GM10847 (cell line): ENCODE measurements at regions not wholly inside any gene's neighbourhood (a gene's known extent, or its start where the extent isn't known, plus 50 kb on each side); places are given as distances from the start of the nearest gene placed in this dataset.

Experiments
- POLR2A ChIP-seq: IDR thresholded peaks from 2 replicates; pipeline ENCODE4 v1.6.1; 2011; ENCODE audit not compliant: insufficient read length; ENCODE audit errors: extremely low read depth

GRCh38 chr2:120966510-120967254 lies 231.0 kb downstream of the GLI2 start:
- TF ChIP-seq POLR2A: no peak

- no peak for TF ChIP-seq POLR2A
Measured at GRCh38 chr2:120968307-120969015, 232.8 kb downstream of the GLI2 start.

- no peak for TF ChIP-seq POLR2A
Measured at GRCh38 chr2:120969613-120970355, 234.1 kb downstream of the GLI2 start.

GRCh38 chr2:120971866-120972265 lies 236.2 kb downstream of the GLI2 start:
- no peak for TF ChIP-seq POLR2A

- TF ChIP-seq POLR2A: no peak
Measured at GRCh38 chr2:120972286-120972685, 236.6 kb downstream of the GLI2 start.

- no peak for TF ChIP-seq POLR2A
Measured at GRCh38 chr2:120973196-120973595, 237.5 kb downstream of the GLI2 start.

- no peak for TF ChIP-seq POLR2A
Measured at GRCh38 chr2:120974950-120975349, 239.3 kb downstream of the GLI2 start.

- TF ChIP-seq POLR2A: no peak
Measured at GRCh38 chr2:120976501-120977307, 241.0 kb downstream of the GLI2 start.

- TF ChIP-seq POLR2A: no peak
Measured at GRCh38 chr2:120977582-120978358, 242.1 kb downstream of the GLI2 start.

- no peak for TF ChIP-seq POLR2A
Measured at GRCh38 chr2:120978359-120979050, 242.8 kb downstream of the GLI2 start.

- no peak for TF ChIP-seq POLR2A
Measured at GRCh38 chr2:120979398-120979797, 243.7 kb downstream of the GLI2 start.

GRCh38 chr2:120979921-120980320 lies 244.3 kb downstream of the GLI2 start:
- no peak for TF ChIP-seq POLR2A

- no peak for TF ChIP-seq POLR2A
Measured at GRCh38 chr2:120981443-120981842, 245.8 kb downstream of the GLI2 start.

- no peak for TF ChIP-seq POLR2A
Measured at GRCh38 chr2:120982598-120982997, 246.9 kb downstream of the GLI2 start.
